GM06990 (cell line): ENCODE measurements at regions not wholly inside any gene's neighbourhood (a gene's known extent, or its start where the extent isn't known, plus 50 kb on each side); places are given as distances from the start of the nearest gene placed in this dataset.

Experiments
- DNase-seq: peaks from one replicate; pipeline ENCODE4 v3.0.0-alpha.2; 2011; ENCODE audit not compliant: insufficient read length; ENCODE audit errors: extremely low read depth
- H3K27me3 ChIP-seq: replicated peaks from 2 replicates; pipeline ENCODE4 v1.6.0; 2011; ENCODE audit warnings: low read length; ENCODE audit not compliant: control insufficient read depth, insufficient read depth
- H3K36me3 ChIP-seq: 2 replicates; pipeline ENCODE4 v1.5.1; 2011; ENCODE audit warnings: low read length; ENCODE audit not compliant: control insufficient read depth, insufficient read depth
- H3K4me3 ChIP-seq: replicated peaks from 2 replicates; pipeline ENCODE4 v1.5.1; 2011; ENCODE audit warnings: low read depth, mild to moderate bottlenecking, control low read depth, low read length
- CTCF ChIP-seq: IDR thresholded peaks from 2 replicates; pipeline ENCODE4 v1.5.1; 2011; ENCODE audit warnings: low read length, control low read depth, mild to moderate bottlenecking, inconsistent platforms; ENCODE audit not compliant: insufficient read depth, poor library complexity, severe bottlenecking

- no peak for DNase-seq
- no peaks in the 10 kb centered on the region for H3K27me3 ChIP-seq
- no peak for TF ChIP-seq CTCF
- H3K4me3 ChIP-seq = no peak overlapping the region
- H3K36me3 ChIP-seq = no peaks in the 10 kb centered on the region
Observed at GRCh38 chr2:103288696-103289095, 526.9 kb downstream of the TMEM182 start.

GRCh38 chr2:103289105-103289725 lies 527.4 kb downstream of the TMEM182 start:
- Histone ChIP-seq H3K36me3 (no peaks in the 10 kb centered on the region), H3K4me3 (no peak overlapping the region), H3K27me3 (no peaks in the 10 kb centered on the region)
- TF ChIP-seq CTCF = no peak
- DNase-seq = no peak

GRCh38 chr2:103292573-103292972 lies 530.7 kb downstream of the TMEM182 start:
- H3K4me3 ChIP-seq = no peak overlapping the region
- no peaks in the 10 kb centered on the region for H3K36me3 ChIP-seq
- no peaks in the 10 kb centered on the region for H3K27me3 ChIP-seq
- no peak for TF ChIP-seq CTCF
- DNase-seq = no peak

- H3K36me3 ChIP-seq = no peaks in the 10 kb centered on the region
- TF ChIP-seq CTCF = no peak
- H3K27me3 ChIP-seq = no peaks in the 10 kb centered on the region
- H3K4me3 ChIP-seq = no peak overlapping the region
- no peak for DNase-seq
Observed at GRCh38 chr2:103293067-103293741, 531.4 kb downstream of the TMEM182 start.

- TF ChIP-seq CTCF = no peak
Observed at GRCh38 chr2:103293742-103294077, 531.9 kb downstream of the TMEM182 start.

More at GRCh38 chr2:103293742-103294077, 531.9 kb downstream of the TMEM182 start:
- Histone ChIP-seq H3K36me3 (no peaks in the 10 kb centered on the region), H3K4me3 (no peak overlapping the region), H3K27me3 (no peaks in the 10 kb centered on the region)
- no peak for DNase-seq
